ENCODE measurements at regions not wholly inside any gene's neighbourhood (a gene's known extent, or its start where the extent isn't known, plus 50 kb on each side); places are given as distances from the start of the nearest gene placed in this dataset.

DNA sequence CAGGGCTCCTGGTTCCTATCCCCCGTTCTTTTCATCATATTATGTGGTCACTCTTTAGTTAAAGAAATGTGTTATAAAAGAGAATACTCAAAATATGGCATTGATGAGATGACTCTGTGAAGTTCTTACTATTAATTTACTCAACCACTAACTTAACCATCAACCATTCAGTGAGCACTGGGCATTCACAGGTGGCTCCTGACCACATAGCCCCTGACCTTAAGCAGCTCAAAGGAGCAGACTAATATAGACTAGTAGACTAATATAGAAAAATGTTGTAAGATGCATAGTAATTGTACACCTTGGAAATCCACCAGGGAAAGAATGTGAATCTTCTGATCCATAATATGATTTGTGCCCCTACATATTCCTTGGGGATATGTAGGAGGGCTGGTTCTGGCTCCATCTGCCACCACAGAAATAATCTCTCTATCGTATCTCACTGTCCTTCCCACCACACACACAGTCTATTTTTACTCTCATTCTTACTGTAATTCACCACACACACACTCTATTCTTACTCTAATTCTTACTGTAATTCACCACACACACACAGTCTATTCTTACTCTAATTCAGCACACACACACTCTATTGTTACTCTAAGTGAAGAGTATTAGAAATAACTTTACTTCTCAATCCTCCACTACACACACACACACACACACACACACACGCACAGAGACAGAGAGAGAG is 188.9 kb upstream of the ITGA4 start:
- no peak overlapping the region for H3K4me3 ChIP-seq
- H3K36me3 ChIP-seq = no peaks in the 10 kb centered on the region
- Mint-ChIP-seq H3K9me3 (no peaks in the 10 kb centered on the region), H3K27ac (no peak overlapping the region), H3K36me3 (no peaks in the 10 kb centered on the region), H3K4me3 (no peak overlapping the region), H3K4me1 (peaks cover 4% of the 10 kb centered on the region), H3K27me3 (ENCODE audit: insufficient read depth, low read depth) (peaks cover 3% of the 10 kb centered on the region)
- no peaks in the 10 kb centered on the region for H3K79me2 ChIP-seq (ENCODE audit: low read depth)
- peaks cover 5% of the 10 kb centered on the region for H3K4me1 ChIP-seq
- no peaks in the 10 kb centered on the region for H3F3A ChIP-seq (ENCODE audit: low read depth)
- no peak overlapping the region for H2AFZ ChIP-seq (replicated peaks)
- no peaks in the 10 kb centered on the region for H4K20me1 ChIP-seq (ENCODE audit: low read depth)
- H3K4me2 ChIP-seq = no peak overlapping the region
- DNase-seq (ENCODE audit: low spot score) = no peak
- TF ChIP-seq EZH2 (IDR thresholded peaks at IDR 0.05) = no peak
- no peak for TF ChIP-seq EZH2phosphoT487 (IDR thresholded peaks at IDR 0.05)
- TF ChIP-seq, protein P1, sequence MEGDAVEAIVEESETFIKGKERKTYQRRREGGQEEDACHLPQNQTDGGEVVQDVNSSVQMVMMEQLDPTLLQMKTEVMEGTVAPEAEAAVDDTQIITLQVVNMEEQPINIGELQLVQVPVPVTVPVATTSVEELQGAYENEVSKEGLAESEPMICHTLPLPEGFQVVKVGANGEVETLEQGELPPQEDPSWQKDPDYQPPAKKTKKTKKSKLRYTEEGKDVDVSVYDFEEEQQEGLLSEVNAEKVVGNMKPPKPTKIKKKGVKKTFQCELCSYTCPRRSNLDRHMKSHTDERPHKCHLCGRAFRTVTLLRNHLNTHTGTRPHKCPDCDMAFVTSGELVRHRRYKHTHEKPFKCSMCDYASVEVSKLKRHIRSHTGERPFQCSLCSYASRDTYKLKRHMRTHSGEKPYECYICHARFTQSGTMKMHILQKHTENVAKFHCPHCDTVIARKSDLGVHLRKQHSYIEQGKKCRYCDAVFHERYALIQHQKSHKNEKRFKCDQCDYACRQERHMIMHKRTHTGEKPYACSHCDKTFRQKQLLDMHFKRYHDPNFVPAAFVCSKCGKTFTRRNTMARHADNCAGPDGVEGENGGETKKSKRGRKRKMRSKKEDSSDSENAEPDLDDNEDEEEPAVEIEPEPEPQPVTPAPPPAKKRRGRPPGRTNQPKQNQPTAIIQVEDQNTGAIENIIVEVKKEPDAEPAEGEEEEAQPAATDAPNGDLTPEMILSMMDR (IDR thresholded peaks at IDR 0.05) = no peak
- no peak overlapping the region for H3K9ac ChIP-seq
- H3K9me3 ChIP-seq (ENCODE audit: low read depth) = no peaks in the 10 kb centered on the region
- H3K27ac ChIP-seq = no peak overlapping the region
- no peaks in the 10 kb centered on the region for H3K27me3 ChIP-seq

DNA sequence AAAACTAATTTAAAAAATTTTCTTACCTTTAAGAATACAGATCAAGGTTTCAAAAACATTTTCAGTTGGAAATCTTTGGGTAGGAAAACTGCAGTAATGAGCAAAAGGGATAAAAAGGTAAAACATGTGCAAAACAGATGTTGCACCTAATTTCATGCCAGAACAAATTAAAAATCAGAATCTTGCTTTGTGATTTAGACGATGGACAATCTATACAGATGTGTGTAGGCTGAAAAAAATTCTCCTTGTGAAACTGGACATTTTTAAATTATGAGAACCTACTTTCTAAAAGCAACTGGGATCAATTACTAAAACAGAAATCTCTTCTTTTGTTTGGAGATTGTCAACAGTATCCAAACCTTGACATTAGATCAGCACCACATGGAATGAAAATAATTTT is 183.2 kb upstream of the ITGA4 start:
- no peak overlapping the region for H3K27ac ChIP-seq
- H3K36me3 ChIP-seq = no peaks in the 10 kb centered on the region
- no peaks in the 10 kb centered on the region for H3F3A ChIP-seq (ENCODE audit: low read depth)
- no peaks in the 10 kb centered on the region for H3K27me3 ChIP-seq
- Mint-ChIP-seq H3K9me3 (no peaks in the 10 kb centered on the region), H3K36me3 (no peaks in the 10 kb centered on the region), H3K27ac (no peak overlapping the region), H3K4me1 (no peaks in the 10 kb centered on the region), H3K27me3 (ENCODE audit: insufficient read depth, low read depth) (peaks cover 3% of the 10 kb centered on the region), H3K4me3 (no peak overlapping the region)
- DNase-seq (ENCODE audit: low spot score) = no peak
- H3K4me1 ChIP-seq = no peaks in the 10 kb centered on the region
- no peak overlapping the region for H2AFZ ChIP-seq (replicated peaks)
- no peaks in the 10 kb centered on the region for H3K9me3 ChIP-seq (ENCODE audit: low read depth)
- H3K4me3 ChIP-seq = no peak overlapping the region
- no peak overlapping the region for H3K9ac ChIP-seq
- H4K20me1 ChIP-seq (ENCODE audit: low read depth) = no peaks in the 10 kb centered on the region
- no peaks in the 10 kb centered on the region for H3K79me2 ChIP-seq (ENCODE audit: low read depth)
- no peak for TF ChIP-seq EZH2phosphoT487 (IDR thresholded peaks at IDR 0.05)
- TF ChIP-seq, protein P1 (IDR thresholded peaks at IDR 0.05) = no peak
- no peak for TF ChIP-seq EZH2 (IDR thresholded peaks at IDR 0.05)
- no peak overlapping the region for H3K4me2 ChIP-seq

DNA sequence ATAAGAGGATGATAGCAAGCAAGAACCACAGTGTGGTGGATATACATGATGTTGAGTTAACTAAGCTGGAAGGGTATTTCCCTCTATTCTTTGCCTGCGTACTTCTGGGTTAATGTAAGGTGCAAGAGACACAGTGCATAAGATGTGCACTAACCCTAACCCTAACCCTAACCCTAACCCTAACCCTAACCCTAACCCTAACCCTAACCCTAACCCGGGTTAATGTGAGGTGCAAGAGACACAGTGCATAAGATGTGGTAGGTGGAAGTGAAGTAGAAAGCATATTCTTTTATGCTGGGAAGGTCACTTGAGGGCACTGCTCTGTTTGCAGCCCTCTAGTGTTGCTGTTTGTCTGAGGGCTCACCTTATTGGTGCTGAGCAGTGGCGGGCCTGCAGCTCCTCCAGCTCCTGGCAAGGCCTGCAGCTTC is 181.5 kb upstream of the ITGA4 start:
- Histone ChIP-seq H3K27ac (no peak overlapping the region), H3K36me3 (no peaks in the 10 kb centered on the region), H3K27me3 (no peaks in the 10 kb centered on the region), H3F3A (ENCODE audit: low read depth) (no peaks in the 10 kb centered on the region), H3K9me3 (ENCODE audit: low read depth) (no peaks in the 10 kb centered on the region), H3K4me2 (no peak overlapping the region), H3K79me2 (ENCODE audit: low read depth) (no peaks in the 10 kb centered on the region), H3K9ac (no peak overlapping the region), H2AFZ (replicated peaks) (peak overlapping the region; percentile 97), H4K20me1 (ENCODE audit: low read depth) (no peaks in the 10 kb centered on the region), H3K4me3 (no peak overlapping the region), H3K4me1 (no peaks in the 10 kb centered on the region)
- H3K27ac Mint-ChIP-seq = no peak overlapping the region
- no peaks in the 10 kb centered on the region for H3K36me3 Mint-ChIP-seq
- peaks cover 3% of the 10 kb centered on the region for H3K27me3 Mint-ChIP-seq (ENCODE audit: insufficient read depth, low read depth)
- no peak overlapping the region for H3K4me3 Mint-ChIP-seq
- no peaks in the 10 kb centered on the region for H3K9me3 Mint-ChIP-seq
- H3K4me1 Mint-ChIP-seq = no peaks in the 10 kb centered on the region
- no peak for TF ChIP-seq EZH2 (IDR thresholded peaks at IDR 0.05)
- TF ChIP-seq, protein P1 (IDR thresholded peaks at IDR 0.05) = peak; percentile 8
- TF ChIP-seq EZH2phosphoT487 (IDR thresholded peaks at IDR 0.05) = no peak
- peak; percentile 41 for DNase-seq (ENCODE audit: low spot score)

All from neural progenitor cell (in vitro differentiated cells).